SK-N-SH treated with all-trans-retinoic acid at 6 μM for 48 hours (cell line): ENCODE measurements at regions not wholly inside any gene's neighbourhood (a gene's known extent, or its start where the extent isn't known, plus 50 kb on each side); places are given as distances from the start of the nearest gene placed in this dataset.

Source experiments
- ATAC-seq: fragments of 200-7000 bp; cut with Tn5 transposase; 3 replicates; pipeline ENCODE4 v1.9.1; 2020; ENCODE audit warnings: mild to moderate bottlenecking, moderate library complexity
- ARNTL ChIP-seq: fragments of 450-650 bp; formaldehyde crosslinking; IDR thresholded peaks from 2 replicates; pipeline ENCODE4 v1.5.0; 2020; ENCODE audit warnings: low read depth, mild to moderate bottlenecking, moderate library complexity, borderline replicate concordance
- BACH2 ChIP-seq: fragments of 250-450 bp; sonication (Bioruptor Pico); IDR thresholded peaks from 2 replicates; pipeline ENCODE4 v1.9.0; 2021; ENCODE audit warnings: mild to moderate bottlenecking, borderline replicate concordance
- CSDC2 ChIP-seq: fragments of 250-450 bp; sonication (Bioruptor Pico); IDR thresholded peaks from 2 replicates; pipeline ENCODE4 v1.5.0; 2020; ENCODE audit warnings: mild to moderate bottlenecking, moderate library complexity
- ESRRG ChIP-seq: fragments of 250-450 bp; sonication (Bioruptor Pico); IDR thresholded peaks from 2 replicates; pipeline ENCODE4 v1.6.1; 2021; ENCODE audit warnings: mild to moderate bottlenecking
- GLIS3 ChIP-seq: fragments of 250-450 bp; sonication (Bioruptor Pico); IDR thresholded peaks from 2 replicates; pipeline ENCODE4 v1.5.0; 2020; ENCODE audit warnings: mild to moderate bottlenecking, moderate library complexity
- ISL1 ChIP-seq: fragments of 250-450 bp; sonication (Bioruptor Pico); IDR thresholded peaks from 2 replicates; pipeline ENCODE4 v2.1.2; 2022; ENCODE audit warnings: mild to moderate bottlenecking, moderate library complexity
- OSR1 ChIP-seq: fragments of 250-450 bp; sonication (Bioruptor Pico); IDR thresholded peaks from 2 replicates; pipeline ENCODE4 v1.8.0; 2022; ENCODE audit warnings: moderate library complexity, mild to moderate bottlenecking, inconsistent platforms
- PPARA ChIP-seq: fragments of 250-450 bp; sonication (Bioruptor Pico); IDR thresholded peaks from 2 replicates; pipeline ENCODE4 v1.5.0; 2020; ENCODE audit warnings: mild to moderate bottlenecking, borderline replicate concordance
- RARB ChIP-seq: fragments of 250-450 bp; sonication (Bioruptor Pico); IDR thresholded peaks from 2 replicates; pipeline ENCODE4 v1.8.0; 2021; ENCODE audit warnings: mild to moderate bottlenecking, moderate library complexity
- SNAI2 ChIP-seq: fragments of 250-450 bp; sonication (Bioruptor Pico); IDR thresholded peaks from 2 replicates; pipeline ENCODE4 v1.5.0; 2020; ENCODE audit warnings: mild to moderate bottlenecking, moderate library complexity
- TOX ChIP-seq: fragments of 250-450 bp; sonication (Bioruptor Pico); IDR thresholded peaks from 2 replicates; pipeline ENCODE4 v1.8.0; 2021; ENCODE audit warnings: mild to moderate bottlenecking, moderate library complexity, borderline replicate concordance
- ZC3H10 ChIP-seq: fragments of 250-450 bp; sonication (Bioruptor Pico); IDR thresholded peaks from 2 replicates; pipeline ENCODE4 v1.5.1; 2021; ENCODE audit warnings: mild to moderate bottlenecking, moderate library complexity
- ZFP3 ChIP-seq: fragments of 250-450 bp; sonication (Bioruptor Pico); IDR thresholded peaks from 2 replicates; pipeline ENCODE4 v1.5.0; 2020; ENCODE audit warnings: mild to moderate bottlenecking, moderate library complexity
- ZFP30 ChIP-seq: fragments of 450-650 bp; formaldehyde crosslinking; IDR thresholded peaks from 2 replicates; pipeline ENCODE4 v1.5.0; 2022; ENCODE audit warnings: mild to moderate bottlenecking, moderate library complexity
- ZNF565 ChIP-seq: fragments of 450-650 bp; formaldehyde crosslinking; conservative IDR thresholded peaks from 2 replicates; pipeline ENCODE4 v1.5.0; 2020; ENCODE audit warnings: low read depth, mild to moderate bottlenecking, moderate library complexity
- ZNF70 ChIP-seq: fragments of 450-650 bp; formaldehyde crosslinking; IDR thresholded peaks from 2 replicates; pipeline ENCODE4 v1.5.0; 2020; ENCODE audit warnings: mild to moderate bottlenecking, moderate library complexity
- ZNF8 ChIP-seq: fragments of 450-650 bp; formaldehyde crosslinking; IDR thresholded peaks from 2 replicates; pipeline ENCODE4 v1.5.0; 2020; ENCODE audit warnings: mild to moderate bottlenecking, moderate library complexity
- TF ChIP-seq, protein P1 (sequence below): fragments of 250-450 bp; sonication (Bioruptor Pico); IDR thresholded peaks from 2 replicates; pipeline ENCODE4 v1.8.0; 2020; ENCODE audit warnings: mild to moderate bottlenecking, moderate library complexity, borderline replicate concordance
- TF ChIP-seq, protein P2 (sequence below): fragments of 250-450 bp; sonication (Bioruptor Pico); IDR thresholded peaks from 2 replicates; pipeline ENCODE4 v1.5.1; 2021; ENCODE audit warnings: mild to moderate bottlenecking, moderate library complexity
- TF ChIP-seq, protein P3 (sequence below): fragments of 250-450 bp; sonication (Bioruptor Pico); IDR thresholded peaks from 2 replicates; pipeline ENCODE4 v1.5.1; 2020; ENCODE audit warnings: low read depth, mild to moderate bottlenecking, moderate library complexity
- TF ChIP-seq, protein P4 (sequence below): fragments of 250-450 bp; sonication (Bioruptor Pico); IDR thresholded peaks from 2 replicates; pipeline ENCODE4 v1.5.0; 2020; ENCODE audit warnings: mild to moderate bottlenecking, moderate library complexity
- TF ChIP-seq, protein P5 (sequence below): fragments of 250-450 bp; sonication (Bioruptor Pico); IDR thresholded peaks from 2 replicates; pipeline ENCODE4 v1.8.0; 2021; ENCODE audit warnings: low read depth, mild to moderate bottlenecking, moderate library complexity, borderline replicate concordance

DNA sequence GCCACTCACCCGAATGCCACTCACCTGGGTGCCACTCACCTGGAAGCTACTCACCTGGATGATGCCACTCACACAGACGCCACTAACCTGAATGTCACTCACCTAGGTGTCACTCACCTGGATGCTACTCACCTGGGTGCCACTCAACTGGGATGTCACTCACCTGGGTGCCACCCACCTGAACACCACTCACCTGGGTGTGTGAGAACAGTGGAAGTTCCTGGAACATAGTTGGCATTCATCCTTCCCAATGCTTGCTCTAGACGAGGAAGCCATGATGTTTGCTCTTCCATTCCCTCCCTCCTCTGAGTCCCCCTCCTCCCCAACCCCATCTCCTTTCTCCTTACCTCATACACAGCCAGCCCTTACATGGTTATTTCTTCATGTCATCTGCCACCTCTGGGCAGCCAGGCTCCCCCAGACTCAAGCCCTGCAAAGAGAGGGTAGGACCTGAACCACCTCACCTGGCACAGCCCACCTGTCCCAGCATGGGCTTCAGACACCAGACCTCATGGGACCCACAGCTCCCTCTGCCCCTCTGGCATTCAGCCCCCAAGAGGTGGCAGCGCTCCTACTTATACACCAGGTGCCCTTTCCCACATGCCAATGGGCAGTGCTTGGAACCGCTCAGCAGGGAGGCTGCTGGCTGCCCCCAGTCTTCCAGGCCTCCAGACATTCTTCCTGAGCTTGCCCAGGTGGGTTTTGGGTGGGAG lies 171.8 kb upstream of the FOXF1 start:
- ATAC-seq, result no peak
- TF ChIP-seq ESRRG (no peak), ZFP30 (CRISPR knock-in tag) (no peak), PPARA (no peak), TOX (CRISPR knock-in tag) (no peak), CSDC2 (no peak), ZNF8 (CRISPR knock-in tag) (no peak), SNAI2 (CRISPR knock-in tag) (no peak), ZC3H10 (CRISPR knock-in tag) (no peak), ARNTL (CRISPR knock-in tag) (no peak), ZNF70 (CRISPR knock-in tag) (no peak), BACH2 (CRISPR knock-in tag) (no peak), RARB (CRISPR knock-in tag) (no peak)
- TF ChIP-seq, protein P1, sequence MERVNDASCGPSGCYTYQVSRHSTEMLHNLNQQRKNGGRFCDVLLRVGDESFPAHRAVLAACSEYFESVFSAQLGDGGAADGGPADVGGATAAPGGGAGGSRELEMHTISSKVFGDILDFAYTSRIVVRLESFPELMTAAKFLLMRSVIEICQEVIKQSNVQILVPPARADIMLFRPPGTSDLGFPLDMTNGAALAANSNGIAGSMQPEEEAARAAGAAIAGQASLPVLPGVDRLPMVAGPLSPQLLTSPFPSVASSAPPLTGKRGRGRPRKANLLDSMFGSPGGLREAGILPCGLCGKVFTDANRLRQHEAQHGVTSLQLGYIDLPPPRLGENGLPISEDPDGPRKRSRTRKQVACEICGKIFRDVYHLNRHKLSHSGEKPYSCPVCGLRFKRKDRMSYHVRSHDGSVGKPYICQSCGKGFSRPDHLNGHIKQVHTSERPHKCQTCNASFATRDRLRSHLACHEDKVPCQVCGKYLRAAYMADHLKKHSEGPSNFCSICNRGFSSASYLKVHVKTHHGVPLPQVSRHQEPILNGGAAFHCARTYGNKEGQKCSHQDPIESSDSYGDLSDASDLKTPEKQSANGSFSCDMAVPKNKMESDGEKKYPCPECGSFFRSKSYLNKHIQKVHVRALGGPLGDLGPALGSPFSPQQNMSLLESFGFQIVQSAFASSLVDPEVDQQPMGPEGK (CRISPR knock-in tag), result no peak
- TF ChIP-seq, protein P2, sequence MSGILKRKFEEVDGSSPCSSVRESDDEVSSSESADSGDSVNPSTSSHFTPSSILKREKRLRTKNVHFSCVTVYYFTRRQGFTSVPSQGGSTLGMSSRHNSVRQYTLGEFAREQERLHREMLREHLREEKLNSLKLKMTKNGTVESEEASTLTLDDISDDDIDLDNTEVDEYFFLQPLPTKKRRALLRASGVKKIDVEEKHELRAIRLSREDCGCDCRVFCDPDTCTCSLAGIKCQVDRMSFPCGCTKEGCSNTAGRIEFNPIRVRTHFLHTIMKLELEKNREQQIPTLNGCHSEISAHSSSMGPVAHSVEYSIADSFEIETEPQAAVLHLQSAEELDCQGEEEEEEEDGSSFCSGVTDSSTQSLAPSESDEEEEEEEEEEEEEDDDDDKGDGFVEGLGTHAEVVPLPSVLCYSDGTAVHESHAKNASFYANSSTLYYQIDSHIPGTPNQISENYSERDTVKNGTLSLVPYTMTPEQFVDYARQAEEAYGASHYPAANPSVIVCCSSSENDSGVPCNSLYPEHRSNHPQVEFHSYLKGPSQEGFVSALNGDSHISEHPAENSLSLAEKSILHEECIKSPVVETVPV (CRISPR knock-in tag), result no peak

DNA sequence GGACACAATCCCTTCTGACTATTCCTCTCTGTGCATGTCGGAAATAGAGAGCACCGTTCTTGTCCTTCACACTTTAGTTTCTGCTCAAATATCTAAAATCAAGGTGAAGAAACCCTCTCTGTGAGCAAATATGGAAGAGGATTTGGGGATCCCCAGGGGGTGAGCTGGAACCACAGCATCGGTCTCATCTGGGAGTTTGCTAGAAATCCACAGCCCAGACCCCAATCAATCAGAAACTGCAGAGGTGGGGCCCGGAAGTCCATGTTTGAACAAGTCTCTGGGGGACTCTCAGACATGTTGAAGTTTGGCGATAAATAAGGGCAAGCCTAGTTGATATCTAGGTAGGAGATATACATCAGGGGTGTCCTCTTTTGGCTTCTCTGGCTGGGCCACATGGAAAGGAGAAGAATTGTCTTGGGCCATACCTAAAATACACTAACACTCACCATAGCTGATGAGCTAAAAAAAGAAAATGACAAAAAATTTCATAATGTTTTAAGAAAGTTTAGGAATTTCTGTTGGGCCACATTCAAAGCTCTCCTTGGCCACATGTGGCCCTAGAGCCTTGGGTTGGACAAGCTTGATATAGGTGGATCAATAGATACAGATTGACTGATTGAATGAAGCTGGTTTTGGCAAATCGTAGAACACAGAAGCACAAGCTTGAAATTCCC lies 168.0 kb upstream of the FOXF1 start:
- ATAC-seq, result no peak
- TF ChIP-seq ESRRG (no peak), ISL1 (CRISPR knock-in tag) (no peak), ZFP3 (CRISPR knock-in tag) (no peak), SNAI2 (CRISPR knock-in tag) (no peak), OSR1 (CRISPR knock-in tag) (no peak), ZNF70 (CRISPR knock-in tag) (no peak), ARNTL (CRISPR knock-in tag) (no peak), GLIS3 (CRISPR knock-in tag) (no peak), BACH2 (CRISPR knock-in tag) (no peak), ZNF565 (no peak), TOX (CRISPR knock-in tag) (no peak), PPARA (no peak), RARB (CRISPR knock-in tag) (no peak)
- TF ChIP-seq, protein P3, sequence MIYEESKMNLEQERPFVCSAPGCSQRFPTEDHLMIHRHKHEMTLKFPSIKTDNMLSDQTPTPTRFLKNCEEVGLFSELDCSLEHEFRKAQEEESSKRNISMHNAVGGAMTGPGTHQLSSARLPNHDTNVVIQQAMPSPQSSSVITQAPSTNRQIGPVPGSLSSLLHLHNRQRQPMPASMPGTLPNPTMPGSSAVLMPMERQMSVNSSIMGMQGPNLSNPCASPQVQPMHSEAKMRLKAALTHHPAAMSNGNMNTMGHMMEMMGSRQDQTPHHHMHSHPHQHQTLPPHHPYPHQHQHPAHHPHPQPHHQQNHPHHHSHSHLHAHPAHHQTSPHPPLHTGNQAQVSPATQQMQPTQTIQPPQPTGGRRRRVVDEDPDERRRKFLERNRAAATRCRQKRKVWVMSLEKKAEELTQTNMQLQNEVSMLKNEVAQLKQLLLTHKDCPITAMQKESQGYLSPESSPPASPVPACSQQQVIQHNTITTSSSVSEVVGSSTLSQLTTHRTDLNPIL (CRISPR knock-in tag), result no peak
- TF ChIP-seq, protein P1 (CRISPR knock-in tag), result no peak
- TF ChIP-seq, protein P4, sequence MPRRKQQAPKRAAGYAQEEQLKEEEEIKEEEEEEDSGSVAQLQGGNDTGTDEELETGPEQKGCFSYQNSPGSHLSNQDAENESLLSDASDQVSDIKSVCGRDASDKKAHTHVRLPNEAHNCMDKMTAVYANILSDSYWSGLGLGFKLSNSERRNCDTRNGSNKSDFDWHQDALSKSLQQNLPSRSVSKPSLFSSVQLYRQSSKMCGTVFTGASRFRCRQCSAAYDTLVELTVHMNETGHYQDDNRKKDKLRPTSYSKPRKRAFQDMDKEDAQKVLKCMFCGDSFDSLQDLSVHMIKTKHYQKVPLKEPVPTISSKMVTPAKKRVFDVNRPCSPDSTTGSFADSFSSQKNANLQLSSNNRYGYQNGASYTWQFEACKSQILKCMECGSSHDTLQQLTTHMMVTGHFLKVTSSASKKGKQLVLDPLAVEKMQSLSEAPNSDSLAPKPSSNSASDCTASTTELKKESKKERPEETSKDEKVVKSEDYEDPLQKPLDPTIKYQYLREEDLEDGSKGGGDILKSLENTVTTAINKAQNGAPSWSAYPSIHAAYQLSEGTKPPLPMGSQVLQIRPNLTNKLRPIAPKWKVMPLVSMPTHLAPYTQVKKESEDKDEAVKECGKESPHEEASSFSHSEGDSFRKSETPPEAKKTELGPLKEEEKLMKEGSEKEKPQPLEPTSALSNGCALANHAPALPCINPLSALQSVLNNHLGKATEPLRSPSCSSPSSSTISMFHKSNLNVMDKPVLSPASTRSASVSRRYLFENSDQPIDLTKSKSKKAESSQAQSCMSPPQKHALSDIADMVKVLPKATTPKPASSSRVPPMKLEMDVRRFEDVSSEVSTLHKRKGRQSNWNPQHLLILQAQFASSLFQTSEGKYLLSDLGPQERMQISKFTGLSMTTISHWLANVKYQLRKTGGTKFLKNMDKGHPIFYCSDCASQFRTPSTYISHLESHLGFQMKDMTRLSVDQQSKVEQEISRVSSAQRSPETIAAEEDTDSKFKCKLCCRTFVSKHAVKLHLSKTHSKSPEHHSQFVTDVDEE (CRISPR knock-in tag), result no peak
- TF ChIP-seq, protein P2 (CRISPR knock-in tag), result no peak
- TF ChIP-seq, protein P5, sequence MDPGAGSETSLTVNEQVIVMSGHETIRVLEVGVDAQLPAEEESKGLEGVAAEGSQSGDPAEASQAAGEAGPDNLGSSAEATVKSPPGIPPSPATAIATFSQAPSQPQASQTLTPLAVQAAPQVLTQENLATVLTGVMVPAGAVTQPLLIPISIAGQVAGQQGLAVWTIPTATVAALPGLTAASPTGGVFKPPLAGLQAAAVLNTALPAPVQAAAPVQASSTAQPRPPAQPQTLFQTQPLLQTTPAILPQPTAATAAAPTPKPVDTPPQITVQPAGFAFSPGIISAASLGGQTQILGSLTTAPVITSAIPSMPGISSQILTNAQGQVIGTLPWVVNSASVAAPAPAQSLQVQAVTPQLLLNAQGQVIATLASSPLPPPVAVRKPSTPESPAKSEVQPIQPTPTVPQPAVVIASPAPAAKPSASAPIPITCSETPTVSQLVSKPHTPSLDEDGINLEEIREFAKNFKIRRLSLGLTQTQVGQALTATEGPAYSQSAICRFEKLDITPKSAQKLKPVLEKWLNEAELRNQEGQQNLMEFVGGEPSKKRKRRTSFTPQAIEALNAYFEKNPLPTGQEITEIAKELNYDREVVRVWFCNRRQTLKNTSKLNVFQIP (CRISPR knock-in tag), result no peak
- TF ChIP-seq, all 23 proteins: peak for 0
